ENCODE measurements at regions not wholly inside any gene's neighbourhood (a gene's known extent, or its start where the extent isn't known, plus 50 kb on each side); places are given as distances from the start of the nearest gene placed in this dataset.

GRCh38 chr15:79657722-79658121 is 225.6 kb downstream of the MINAR1 start:
- no peak for TF ChIP-seq CTCF (IDR thresholded peaks at IDR 0.05; ENCODE audit: insufficient read depth, low read length, poor library complexity, severe bottlenecking)
- H3K27me3 ChIP-seq (replicated peaks; ENCODE audit: control insufficient read depth, insufficient read depth, low read length): no peaks in the 10 kb centered on the region; the same call in 1 of the 2 replicates
- H3K4me3 ChIP-seq (replicated peaks; ENCODE audit: low read depth, low read length): no peak overlapping the region
- no peaks in the 10 kb centered on the region for H3K36me3 ChIP-seq (ENCODE audit: control insufficient read depth, insufficient read depth, low read length)
- DNase-seq (ENCODE audit: extremely low read depth, insufficient read length): no peak

GRCh38 chr15:79659691-79660090 is 227.6 kb downstream of the MINAR1 start:
- Histone ChIP-seq H3K36me3 (ENCODE audit: control insufficient read depth, insufficient read depth, low read length) (no peaks in the 10 kb centered on the region), H3K4me3 (replicated peaks; ENCODE audit: low read depth, low read length) (no peak overlapping the region), H3K27me3 (replicated peaks; ENCODE audit: control insufficient read depth, insufficient read depth, low read length) (no peaks in the 10 kb centered on the region; the same call in 1 of the 2 replicates)
- DNase-seq (ENCODE audit: extremely low read depth, insufficient read length): no peak
- TF ChIP-seq CTCF (IDR thresholded peaks at IDR 0.05; ENCODE audit: insufficient read depth, low read length, poor library complexity, severe bottlenecking): no peak

GRCh38 chr15:79661411-79661810 is 229.3 kb downstream of the MINAR1 start:
- H3K4me3 ChIP-seq (replicated peaks; ENCODE audit: low read depth, low read length): no peak overlapping the region
- no peaks in the 10 kb centered on the region for H3K36me3 ChIP-seq (ENCODE audit: control insufficient read depth, insufficient read depth, low read length)
- no peak for DNase-seq (ENCODE audit: extremely low read depth, insufficient read length)
- TF ChIP-seq CTCF (IDR thresholded peaks at IDR 0.05; ENCODE audit: insufficient read depth, low read length, poor library complexity, severe bottlenecking): no peak
- H3K27me3 ChIP-seq (replicated peaks; ENCODE audit: control insufficient read depth, insufficient read depth, low read length): no peaks in the 10 kb centered on the region

- no peak overlapping the region for H3K4me3 ChIP-seq (replicated peaks; ENCODE audit: low read depth, low read length)
- DNase-seq (ENCODE audit: extremely low read depth, insufficient read length): peak; percentile 68
- H3K36me3 ChIP-seq (ENCODE audit: control insufficient read depth, insufficient read depth, low read length): no peaks in the 10 kb centered on the region
- no peak for TF ChIP-seq CTCF (IDR thresholded peaks at IDR 0.05; ENCODE audit: insufficient read depth, low read length, poor library complexity, severe bottlenecking)
- H3K27me3 ChIP-seq (replicated peaks; ENCODE audit: control insufficient read depth, insufficient read depth, low read length): no peaks in the 10 kb centered on the region
Measured at GRCh38 chr15:79673416-79674123, 223.2 kb downstream of the MTHFS start.

- Histone ChIP-seq H3K4me3 (replicated peaks; ENCODE audit: low read depth, low read length) (no peak overlapping the region), H3K36me3 (ENCODE audit: control insufficient read depth, insufficient read depth, low read length) (no peaks in the 10 kb centered on the region), H3K27me3 (replicated peaks; ENCODE audit: control insufficient read depth, insufficient read depth, low read length) (no peaks in the 10 kb centered on the region)
- TF ChIP-seq CTCF (IDR thresholded peaks at IDR 0.05; ENCODE audit: insufficient read depth, low read length, poor library complexity, severe bottlenecking): no peak
- no peak for DNase-seq (ENCODE audit: extremely low read depth, insufficient read length)
Measured at GRCh38 chr15:79674124-79674465, 222.7 kb downstream of the MTHFS start.

GRCh38 chr15:79675982-79676381 is 220.8 kb downstream of the MTHFS start:
- Histone ChIP-seq H3K36me3 (ENCODE audit: control insufficient read depth, insufficient read depth, low read length) (no peaks in the 10 kb centered on the region), H3K27me3 (replicated peaks; ENCODE audit: control insufficient read depth, insufficient read depth, low read length) (no peaks in the 10 kb centered on the region), H3K4me3 (replicated peaks; ENCODE audit: low read depth, low read length) (no peak overlapping the region)
- TF ChIP-seq CTCF (IDR thresholded peaks at IDR 0.05; ENCODE audit: insufficient read depth, low read length, poor library complexity, severe bottlenecking): peak; percentile 1
- DNase-seq (ENCODE audit: extremely low read depth, insufficient read length): no peak
